Suprapubic skin (tissue), 4 donors: ENCODE measurements at regions not wholly inside any gene's neighbourhood (a gene's known extent, or its start where the extent isn't known, plus 50 kb on each side); places are given as distances from the start of the nearest gene placed in this dataset.

Experiments used
- DNase-seq, 2 donors: peaks; one replicate each; pipeline ENCODE4 v3.0.0-alpha.2; 2019; ENCODE audit warnings: low spot score in 2 of 2
- H3K27ac ChIP-seq: fragments of 200-600 bp; sonication (generic); one replicate; pipeline ENCODE4 v1.5.1; 2019
- H3K27me3 ChIP-seq: fragments of 200-600 bp; sonication (generic); one replicate; pipeline ENCODE4 v1.5.1; 2019
- H3K36me3 ChIP-seq: fragments of 200-600 bp; sonication (generic); one replicate; pipeline ENCODE4 v1.5.1; 2019
- H3K4me1 ChIP-seq: fragments of 200-600 bp; sonication (generic); one replicate; pipeline ENCODE4 v1.5.1; 2019
- H3K4me3 ChIP-seq: fragments of 200-600 bp; sonication (generic); one replicate; pipeline ENCODE4 v1.5.1; 2019; ENCODE audit warnings: mild to moderate bottlenecking
- H3K9me3 ChIP-seq: fragments of 200-600 bp; sonication (generic); one replicate; pipeline ENCODE4 v1.5.1; 2019
- EP300 ChIP-seq: sonication (generic); formaldehyde crosslinking; IDR thresholded peaks from one replicate; pipeline ENCODE4 v1.6.1; 2017; ENCODE audit warnings: antibody characterized with exemption
- POLR2A ChIP-seq, 2 donors: fragments of 450-650 bp; IDR thresholded peaks; one replicate each; pipeline ENCODE4 v1.6.1; 2017; ENCODE audit warnings: antibody characterized with exemption in 2 of 2, mild to moderate bottlenecking in 2 of 2, moderate library complexity in 2 of 2
- POLR2AphosphoS5 ChIP-seq, 3 donors: sonication (generic); formaldehyde crosslinking; IDR thresholded peaks; one replicate each; pipeline ENCODE4 v1.6.1; 2017; ENCODE audit warnings: antibody characterized with exemption in 3 of 3
- WGBS: methylation state at CpG from one replicate; pipeline ENCODE4 v1.1.5; 2018; 5-methylcytosine and 5-hydroxymethylcytosine counted together
- TF ChIP-seq, protein P1 (sequence below), 2 donors: fragments of 200-600 bp in 1 of 2; fragments of 450-650 bp in 1 of 2; sonication (generic) in 1 of 2; IDR thresholded peaks; one replicate each; pipeline ENCODE4 v1.5.1; 2016 to 2019; ENCODE audit warnings: antibody characterized with exemption in 2 of 2, mild to moderate bottlenecking in 1 of 2, moderate library complexity in 1 of 2

DNA sequence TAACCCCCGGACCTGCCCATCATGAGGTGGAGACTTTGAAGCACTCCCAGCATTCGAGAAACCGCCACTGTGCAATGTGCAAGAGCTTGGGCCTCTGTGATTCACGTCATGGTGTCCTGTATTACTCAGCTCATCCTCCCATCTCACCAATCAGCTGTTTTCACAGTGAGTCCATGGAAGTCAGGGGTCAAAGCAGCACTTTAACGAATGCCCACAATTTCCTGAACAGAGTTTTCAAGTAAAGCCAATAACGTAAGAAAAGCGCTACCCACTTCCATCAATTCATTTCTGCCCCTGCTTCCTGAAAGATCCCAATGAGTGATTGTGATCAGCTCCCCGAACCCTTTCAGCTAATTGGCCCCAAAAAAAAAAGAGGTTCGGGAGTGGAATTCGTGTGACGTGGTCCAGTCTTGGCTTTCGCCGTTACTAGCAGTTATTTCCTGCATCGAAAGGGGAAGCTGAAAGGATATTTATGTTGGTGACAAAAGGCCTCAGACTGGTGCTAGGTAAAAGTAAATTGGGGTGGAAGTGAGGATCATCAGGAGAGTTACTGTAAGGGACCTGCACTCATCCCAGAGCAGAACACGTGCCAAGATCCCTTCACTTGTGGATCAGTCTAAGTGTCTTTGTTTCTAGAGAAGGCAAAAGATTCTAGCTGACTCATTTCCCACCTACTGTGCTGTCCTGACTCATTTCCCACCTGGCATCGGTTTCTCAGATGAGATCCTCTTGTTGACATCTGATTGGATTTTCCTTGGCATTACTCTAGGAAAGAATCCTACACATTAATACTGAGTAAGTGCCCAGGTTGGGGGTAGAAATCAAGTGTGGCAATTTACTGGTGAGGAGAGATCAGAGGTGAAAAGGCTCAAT is 136.7 kb upstream of the NUDT7 start:
- Histone ChIP-seq H3K4me1 (no peaks in the 10 kb centered on the region), H3K36me3 (no peaks in the 10 kb centered on the region), H3K27ac (no peak overlapping the region), H3K27me3 (no peaks in the 10 kb centered on the region), H3K4me3 (no peak overlapping the region), H3K9me3 (no peaks in the 10 kb centered on the region)
- no peak for DNase-seq
- TF ChIP-seq, protein P1, sequence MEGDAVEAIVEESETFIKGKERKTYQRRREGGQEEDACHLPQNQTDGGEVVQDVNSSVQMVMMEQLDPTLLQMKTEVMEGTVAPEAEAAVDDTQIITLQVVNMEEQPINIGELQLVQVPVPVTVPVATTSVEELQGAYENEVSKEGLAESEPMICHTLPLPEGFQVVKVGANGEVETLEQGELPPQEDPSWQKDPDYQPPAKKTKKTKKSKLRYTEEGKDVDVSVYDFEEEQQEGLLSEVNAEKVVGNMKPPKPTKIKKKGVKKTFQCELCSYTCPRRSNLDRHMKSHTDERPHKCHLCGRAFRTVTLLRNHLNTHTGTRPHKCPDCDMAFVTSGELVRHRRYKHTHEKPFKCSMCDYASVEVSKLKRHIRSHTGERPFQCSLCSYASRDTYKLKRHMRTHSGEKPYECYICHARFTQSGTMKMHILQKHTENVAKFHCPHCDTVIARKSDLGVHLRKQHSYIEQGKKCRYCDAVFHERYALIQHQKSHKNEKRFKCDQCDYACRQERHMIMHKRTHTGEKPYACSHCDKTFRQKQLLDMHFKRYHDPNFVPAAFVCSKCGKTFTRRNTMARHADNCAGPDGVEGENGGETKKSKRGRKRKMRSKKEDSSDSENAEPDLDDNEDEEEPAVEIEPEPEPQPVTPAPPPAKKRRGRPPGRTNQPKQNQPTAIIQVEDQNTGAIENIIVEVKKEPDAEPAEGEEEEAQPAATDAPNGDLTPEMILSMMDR (IDR thresholded peaks at IDR 0.05) = no peak
- TF ChIP-seq POLR2AphosphoS5 (IDR thresholded peaks at IDR 0.05) = no peak
- TF ChIP-seq POLR2A (IDR thresholded peaks at IDR 0.05) = no peak
- no peak for TF ChIP-seq EP300
- WGBS = 72% methylated on average over 16 of the region's 16 CpGs

DNA sequence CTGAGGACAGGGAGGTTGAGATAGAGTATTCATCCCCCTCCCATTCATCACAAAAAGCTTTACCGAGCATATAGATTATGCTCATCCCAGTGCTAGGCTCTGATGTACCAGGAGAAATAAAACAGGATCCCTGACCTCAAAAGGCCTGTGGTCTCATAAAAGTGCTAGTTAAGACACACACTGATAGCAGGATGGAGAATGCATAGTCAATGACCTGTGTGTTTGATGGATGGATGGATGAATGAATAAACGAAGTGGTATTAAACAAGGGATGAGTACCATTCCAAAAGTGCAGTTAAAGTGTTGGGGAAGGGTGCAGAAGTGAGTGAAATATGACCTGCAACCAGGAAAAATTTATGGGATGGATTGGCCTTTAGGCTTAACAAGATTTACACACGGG is 133.9 kb upstream of the NUDT7 start:
- Histone ChIP-seq H3K36me3 (no peaks in the 10 kb centered on the region), H3K9me3 (no peaks in the 10 kb centered on the region), H3K4me3 (no peak overlapping the region), H3K4me1 (no peaks in the 10 kb centered on the region), H3K27me3 (no peaks in the 10 kb centered on the region), H3K27ac (no peak overlapping the region)
- TF ChIP-seq POLR2A (IDR thresholded peaks at IDR 0.05) = no peak
- TF ChIP-seq EP300 = no peak
- TF ChIP-seq, protein P1 (IDR thresholded peaks at IDR 0.05) = no peak
- TF ChIP-seq POLR2AphosphoS5 (IDR thresholded peaks at IDR 0.05) = no peak
- 71% methylated on average over 3 of the region's 3 CpGs for WGBS
- DNase-seq = no peak

DNA sequence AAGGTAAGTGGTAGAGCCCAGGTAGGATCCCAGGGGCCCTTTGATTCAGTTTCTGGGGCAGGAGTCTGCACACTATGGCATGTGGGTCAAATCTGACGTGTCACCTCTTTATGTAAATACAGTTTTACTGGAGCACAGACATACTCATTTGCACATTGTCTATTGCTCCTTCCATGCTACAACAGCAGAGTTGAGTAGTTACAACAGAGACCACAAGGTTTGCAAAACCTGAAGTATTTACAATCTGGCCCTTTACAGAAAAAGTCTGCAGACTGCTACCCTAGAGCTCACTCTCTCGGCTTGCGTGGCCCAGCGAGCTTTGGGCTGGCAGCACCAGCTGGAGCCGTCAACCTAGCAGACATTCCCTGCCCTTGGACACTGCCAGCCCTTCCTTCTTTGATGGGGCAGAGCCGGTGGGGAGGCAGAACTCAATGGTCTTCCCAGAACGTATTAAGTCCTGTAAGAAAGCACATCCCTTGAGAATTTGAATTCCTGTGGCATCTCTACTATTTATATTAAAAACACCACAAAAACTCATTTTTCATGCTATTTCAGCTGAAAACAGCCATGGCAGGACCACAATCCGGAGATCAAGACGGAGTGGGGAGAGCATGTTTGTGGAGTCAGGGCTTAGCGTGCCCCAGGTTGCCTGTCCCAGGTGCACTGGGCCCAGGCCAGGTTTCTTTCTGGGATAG is 133.1 kb upstream of the NUDT7 start:
- H3K4me1 ChIP-seq = no peaks in the 10 kb centered on the region
- DNase-seq = no peak
- H3K4me3 ChIP-seq = no peak overlapping the region
- H3K27me3 ChIP-seq = no peaks in the 10 kb centered on the region
- H3K36me3 ChIP-seq = no peaks in the 10 kb centered on the region
- 89% methylated on average over 10 of the region's 10 CpGs for WGBS
- H3K9me3 ChIP-seq = no peaks in the 10 kb centered on the region
- H3K27ac ChIP-seq = no peak overlapping the region
- TF ChIP-seq POLR2AphosphoS5 (IDR thresholded peaks at IDR 0.05) = no peak
- no peak for TF ChIP-seq POLR2A (IDR thresholded peaks at IDR 0.05)
- no peak for TF ChIP-seq EP300
- TF ChIP-seq, protein P1 (IDR thresholded peaks at IDR 0.05) = no peak

DNA sequence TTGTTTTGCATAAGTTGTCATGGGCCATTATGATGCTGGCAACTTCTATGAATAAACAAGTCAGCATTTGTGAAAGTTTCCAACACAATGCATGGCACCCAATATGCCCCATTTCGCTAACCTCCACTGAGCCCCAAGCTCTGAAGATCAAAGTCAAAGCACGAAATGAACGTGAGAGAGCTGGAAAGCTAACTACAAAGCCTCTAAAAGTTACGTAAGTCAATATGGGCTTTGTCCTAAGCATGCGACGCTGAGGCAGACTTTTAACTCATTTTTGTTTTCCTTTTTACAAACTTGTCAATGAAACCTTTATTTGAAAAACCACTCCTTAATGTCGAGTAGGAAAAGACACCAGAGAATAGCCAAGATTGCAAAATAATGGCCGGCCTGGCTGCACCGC is 131.6 kb upstream of the NUDT7 start:
- no peak for DNase-seq
- H3K36me3 ChIP-seq = no peaks in the 10 kb centered on the region
- 77% methylated on average over 9 of the region's 9 CpGs for WGBS
- H3K27me3 ChIP-seq = no peaks in the 10 kb centered on the region
- H3K27ac ChIP-seq = no peak overlapping the region
- H3K4me1 ChIP-seq = peaks cover 3% of the 10 kb centered on the region
- no peak overlapping the region for H3K4me3 ChIP-seq
- no peaks in the 10 kb centered on the region for H3K9me3 ChIP-seq
- TF ChIP-seq EP300 (no peak), POLR2A (IDR thresholded peaks at IDR 0.05) (no peak), POLR2AphosphoS5 (IDR thresholded peaks at IDR 0.05) (no peak)
- TF ChIP-seq, protein P1 (IDR thresholded peaks at IDR 0.05) = no peak

DNA sequence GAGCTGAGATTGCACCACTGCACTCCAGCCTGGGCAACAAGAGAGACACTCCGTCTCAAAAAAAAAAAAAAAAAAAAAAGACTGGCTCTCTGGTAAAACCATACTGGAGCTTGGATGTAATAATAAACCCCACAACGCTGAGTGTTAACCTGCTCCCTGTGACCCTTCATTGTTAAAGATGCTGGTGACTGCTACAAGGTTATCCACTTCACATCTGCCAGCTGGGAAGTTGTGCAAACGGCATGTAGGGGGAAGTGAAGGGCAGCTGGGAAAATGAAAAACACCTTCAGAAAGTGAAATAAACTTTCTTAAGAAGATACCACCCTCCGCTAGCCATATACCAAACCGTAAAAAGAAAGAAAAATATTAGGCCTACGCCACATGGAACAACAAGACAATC is 131.0 kb upstream of the NUDT7 start:
- TF ChIP-seq, protein P1 (IDR thresholded peaks at IDR 0.05) = no peak
- TF ChIP-seq EP300 = no peak
- no peak for DNase-seq
- Histone ChIP-seq H3K4me3 (no peak overlapping the region), H3K36me3 (no peaks in the 10 kb centered on the region), H3K27me3 (no peaks in the 10 kb centered on the region), H3K4me1 (peaks cover 4% of the 10 kb centered on the region), H3K9me3 (no peaks in the 10 kb centered on the region), H3K27ac (no peak overlapping the region)
- WGBS = 82% methylated on average over 6 of the region's 6 CpGs
